Hepatocyte (in vitro differentiated cells): ENCODE measurements at regions not wholly inside any gene's neighbourhood (a gene's known extent, or its start where the extent isn't known, plus 50 kb on each side); places are given as distances from the start of the nearest gene placed in this dataset.

ENCODE experiments used
- DNase-seq: peaks from one replicate; pipeline ENCODE4 v3.0.0-alpha.2; 2016; ENCODE audit warnings: low spot score
- H2AFZ ChIP-seq: fragments of 200-600 bp; sonication (generic); 2 replicates; pipeline ENCODE4 v1.6.0; 2016; ENCODE audit warnings: antibody characterized with exemption, mild to moderate bottlenecking
- H3K27ac ChIP-seq: fragments of 200-600 bp; sonication (generic); 2 replicates; pipeline ENCODE4 v1.5.1; 2016; ENCODE audit warnings: mild to moderate bottlenecking
- H3K27me3 ChIP-seq: fragments of 200-600 bp; sonication (generic); 2 replicates; pipeline ENCODE4 v1.6.1; 2016
- H3K36me3 ChIP-seq: fragments of 200-600 bp; sonication (generic); replicated peaks from 2 replicates; pipeline ENCODE4 v1.5.1; 2016; ENCODE audit warnings: low read depth; ENCODE audit not compliant: insufficient read depth
- H3K4me1 ChIP-seq: fragments of 200-600 bp; sonication (generic); 2 replicates; pipeline ENCODE4 v1.5.1; 2016; ENCODE audit warnings: mild to moderate bottlenecking, moderate library complexity; ENCODE audit not compliant: insufficient read depth
- H3K4me2 ChIP-seq: fragments of 200-600 bp; sonication (generic); 2 replicates; pipeline ENCODE4 v1.6.0; 2016
- H3K4me3 ChIP-seq: fragments of 200-600 bp; sonication (generic); 2 replicates; pipeline ENCODE4 v1.5.1; 2016; ENCODE audit warnings: mild to moderate bottlenecking
- H3K79me2 ChIP-seq: fragments of 200-600 bp; sonication (generic); 2 replicates; pipeline ENCODE4 v1.6.0; 2017; ENCODE audit warnings: mild to moderate bottlenecking
- H3K9me2 ChIP-seq: fragments of 200-600 bp; sonication (generic); replicated peaks from 2 replicates; pipeline ENCODE4 v1.6.0; 2017; ENCODE audit warnings: mild to moderate bottlenecking; ENCODE audit not compliant: insufficient read depth
- H3K9me3 ChIP-seq: fragments of 200-600 bp; sonication (generic); 2 replicates; pipeline ENCODE4 v1.5.1; 2016; ENCODE audit warnings: low read depth, mild to moderate bottlenecking
- H4K20me1 ChIP-seq: fragments of 200-600 bp; sonication (generic); 2 replicates; pipeline ENCODE4 v1.6.0; 2016; ENCODE audit warnings: mild to moderate bottlenecking; ENCODE audit not compliant: insufficient read depth, poor library complexity, severe bottlenecking
- CTCF ChIP-seq: fragments of 200-600 bp; sonication (generic); IDR thresholded peaks from 2 replicates; pipeline ENCODE4 v1.5.1; 2016; ENCODE audit warnings: antibody characterized with exemption, mild to moderate bottlenecking; ENCODE audit not compliant: poor library complexity
- EZH2 ChIP-seq: fragments of 200-600 bp; sonication (generic); IDR thresholded peaks from 2 replicates; pipeline ENCODE4 v1.6.1; 2016; ENCODE audit warnings: antibody characterized with exemption, mild to moderate bottlenecking, borderline replicate concordance
- EZH2phosphoT487 ChIP-seq: fragments of 200-600 bp; sonication (generic); IDR thresholded peaks from one replicate; pipeline ENCODE4 v1.6.1; 2018; ENCODE audit warnings: antibody characterized with exemption, mild to moderate bottlenecking, low read depth, moderate library complexity; ENCODE audit not compliant: unreplicated experiment, severe bottlenecking
- WGBS: methylation state at CpG from one replicate; pipeline ENCODE4 v1.1.6; 2016; ENCODE audit warnings: low lambda C conversion rate; ENCODE audit errors: missing lambda C conversion rate; 5-methylcytosine and 5-hydroxymethylcytosine counted together

- no peak for TF ChIP-seq EZH2phosphoT487
- TF ChIP-seq CTCF = no peak
- no peak for TF ChIP-seq EZH2
- Histone ChIP-seq H3K27ac (no peak overlapping the region), H3K4me2 (no peak overlapping the region), H3K9me3 (no peaks in the 10 kb centered on the region), H4K20me1 (no peaks in the 10 kb centered on the region), H3K4me3 (no peak overlapping the region), H3K36me3 (no peaks in the 10 kb centered on the region), H3K79me2 (no peaks in the 10 kb centered on the region), H3K9me2 (no peaks in the 10 kb centered on the region), H3K4me1 (no peaks in the 10 kb centered on the region), H3K27me3 (no peaks in the 10 kb centered on the region), H2AFZ (no peak overlapping the region)
- DNase-seq = no peak
- 57% methylated on average over 3 of the region's 3 CpGs for WGBS
These were observed 712.4 kb downstream of the TBC1D22A start for GRCh38 chr22:47474895-47475294.

GRCh38 chr22:47474464-47474863 lies 712.0 kb downstream of the TBC1D22A start:
- H4K20me1 ChIP-seq = no peaks in the 10 kb centered on the region
- H3K4me3 ChIP-seq = no peak overlapping the region
- H3K9me3 ChIP-seq = no peaks in the 10 kb centered on the region
- TF ChIP-seq CTCF = no peak
- no peak overlapping the region for H2AFZ ChIP-seq
- no peak overlapping the region for H3K27ac ChIP-seq
- no peaks in the 10 kb centered on the region for H3K27me3 ChIP-seq
- H3K4me2 ChIP-seq = no peak overlapping the region
- DNase-seq = no peak
- no peaks in the 10 kb centered on the region for H3K79me2 ChIP-seq
- H3K9me2 ChIP-seq = no peaks in the 10 kb centered on the region
- 85% methylated on average over 6 of the region's 6 CpGs for WGBS
- H3K4me1 ChIP-seq = no peaks in the 10 kb centered on the region
- no peaks in the 10 kb centered on the region for H3K36me3 ChIP-seq

- no peak for TF ChIP-seq CTCF
- no peak for TF ChIP-seq EZH2
- no peak for TF ChIP-seq EZH2phosphoT487
- H2AFZ ChIP-seq = no peak overlapping the region
- no peaks in the 10 kb centered on the region for H3K27me3 ChIP-seq
- H4K20me1 ChIP-seq = no peaks in the 10 kb centered on the region
- H3K4me1 ChIP-seq = no peaks in the 10 kb centered on the region
- H3K9me2 ChIP-seq = no peaks in the 10 kb centered on the region
- H3K4me3 ChIP-seq = no peak overlapping the region
- no peak for DNase-seq
- H3K9me3 ChIP-seq = no peaks in the 10 kb centered on the region
- no peaks in the 10 kb centered on the region for H3K36me3 ChIP-seq
- H3K79me2 ChIP-seq = no peaks in the 10 kb centered on the region
- H3K4me2 ChIP-seq = no peak overlapping the region
- WGBS = 82% methylated on average over 9 of the region's 9 CpGs
- H3K27ac ChIP-seq = no peak overlapping the region
These were observed 710.2 kb downstream of the TBC1D22A start for GRCh38 chr22:47472636-47473035.

- no peaks in the 10 kb centered on the region for H3K4me1 ChIP-seq
- no peak overlapping the region for H3K27ac ChIP-seq
- TF ChIP-seq CTCF (no peak), EZH2 (no peak)
- no peaks in the 10 kb centered on the region for H3K79me2 ChIP-seq
- no peaks in the 10 kb centered on the region for H3K27me3 ChIP-seq
- H3K4me3 ChIP-seq = no peak overlapping the region
- no peak overlapping the region for H2AFZ ChIP-seq
- DNase-seq = no peak
- H3K4me2 ChIP-seq = no peak overlapping the region
- H3K9me2 ChIP-seq = no peaks in the 10 kb centered on the region
- H4K20me1 ChIP-seq = no peaks in the 10 kb centered on the region
- no peaks in the 10 kb centered on the region for H3K36me3 ChIP-seq
- WGBS = 43% methylated on average over 3 of the region's 3 CpGs
- H3K9me3 ChIP-seq = no peaks in the 10 kb centered on the region
These were observed 709.0 kb downstream of the TBC1D22A start for GRCh38 chr22:47471406-47471805.
